ENCODE measurements at regions not wholly inside any gene's neighbourhood (a gene's known extent, or its start where the extent isn't known, plus 50 kb on each side); places are given as distances from the start of the nearest gene placed in this dataset.

GRCh38 chr14:29348504-29348903 is 579.1 kb downstream of the PRKD1 start:
- ATAC-seq: no peak
- no peak for TF ChIP-seq ZNF8 (CRISPR knock-in tag; IDR thresholded peaks at IDR 0.05)
- no peak for TF ChIP-seq PPARA (CRISPR knock-in tag; IDR thresholded peaks at IDR 0.05; ENCODE audit: borderline replicate concordance)
- no peak for TF ChIP-seq ISL1 (CRISPR knock-in tag; IDR thresholded peaks at IDR 0.05)
- no peak for TF ChIP-seq SNAI2 (CRISPR knock-in tag; IDR thresholded peaks at IDR 0.05)
- TF ChIP-seq, protein P1, sequence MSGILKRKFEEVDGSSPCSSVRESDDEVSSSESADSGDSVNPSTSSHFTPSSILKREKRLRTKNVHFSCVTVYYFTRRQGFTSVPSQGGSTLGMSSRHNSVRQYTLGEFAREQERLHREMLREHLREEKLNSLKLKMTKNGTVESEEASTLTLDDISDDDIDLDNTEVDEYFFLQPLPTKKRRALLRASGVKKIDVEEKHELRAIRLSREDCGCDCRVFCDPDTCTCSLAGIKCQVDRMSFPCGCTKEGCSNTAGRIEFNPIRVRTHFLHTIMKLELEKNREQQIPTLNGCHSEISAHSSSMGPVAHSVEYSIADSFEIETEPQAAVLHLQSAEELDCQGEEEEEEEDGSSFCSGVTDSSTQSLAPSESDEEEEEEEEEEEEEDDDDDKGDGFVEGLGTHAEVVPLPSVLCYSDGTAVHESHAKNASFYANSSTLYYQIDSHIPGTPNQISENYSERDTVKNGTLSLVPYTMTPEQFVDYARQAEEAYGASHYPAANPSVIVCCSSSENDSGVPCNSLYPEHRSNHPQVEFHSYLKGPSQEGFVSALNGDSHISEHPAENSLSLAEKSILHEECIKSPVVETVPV (CRISPR knock-in tag; IDR thresholded peaks at IDR 0.05): no peak
- TF ChIP-seq CSDC2 (CRISPR knock-in tag; IDR thresholded peaks at IDR 0.05): no peak
- TF ChIP-seq TSHZ2 (CRISPR knock-in tag; IDR thresholded peaks at IDR 0.05): no peak
- TF ChIP-seq POU6F1 (CRISPR knock-in tag; IDR thresholded peaks at IDR 0.05; ENCODE audit: borderline replicate concordance, low read depth): no peak
- no peak for TF ChIP-seq PATZ1 (CRISPR knock-in tag; IDR thresholded peaks at IDR 0.05; ENCODE audit: borderline replicate concordance)
- no peak for TF ChIP-seq TOX (CRISPR knock-in tag; IDR thresholded peaks at IDR 0.05; ENCODE audit: borderline replicate concordance)
- no peak for TF ChIP-seq ESRRG (CRISPR knock-in tag; IDR thresholded peaks at IDR 0.05)
- no peak for TF ChIP-seq OSR1 (CRISPR knock-in tag; IDR thresholded peaks at IDR 0.05)
- no peak for TF ChIP-seq ARNTL (CRISPR knock-in tag; IDR thresholded peaks at IDR 0.05; ENCODE audit: borderline replicate concordance, low read depth)
- no peak for TF ChIP-seq ZFP30 (CRISPR knock-in tag; IDR thresholded peaks at IDR 0.05)
- no peak for TF ChIP-seq ZC3H10 (CRISPR knock-in tag; IDR thresholded peaks at IDR 0.05)
- no peak for TF ChIP-seq RARB (CRISPR knock-in tag; IDR thresholded peaks at IDR 0.05)
- TF ChIP-seq ZFP3 (CRISPR knock-in tag; IDR thresholded peaks at IDR 0.05): no peak
- no peak for TF ChIP-seq TCF4 (CRISPR knock-in tag; IDR thresholded peaks at IDR 0.05; ENCODE audit: borderline replicate concordance)
- TF ChIP-seq GLIS3 (CRISPR knock-in tag; IDR thresholded peaks at IDR 0.05): no peak

DNA sequence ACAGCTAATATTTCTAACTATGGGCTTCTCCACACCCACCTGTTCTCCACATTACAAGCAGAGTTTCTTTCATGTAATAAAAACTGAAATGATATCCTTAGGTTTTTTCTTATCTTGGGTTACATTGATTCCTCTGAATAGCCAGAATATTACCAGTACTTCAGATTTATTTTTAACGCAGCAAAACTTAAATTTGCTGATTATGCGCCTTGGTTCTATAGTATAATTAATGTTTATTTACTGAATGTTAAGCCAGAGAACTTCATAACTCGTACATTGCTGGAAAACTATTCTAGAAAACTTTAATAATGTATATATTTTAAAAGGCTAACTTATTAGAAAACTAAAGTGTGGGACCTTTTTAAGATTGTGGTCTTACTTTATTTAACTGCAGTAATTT is 577.2 kb downstream of the PRKD1 start:
- TF ChIP-seq ZC3H10 (CRISPR knock-in tag; IDR thresholded peaks at IDR 0.05) (no peak), POU6F1 (CRISPR knock-in tag; IDR thresholded peaks at IDR 0.05; ENCODE audit: borderline replicate concordance, low read depth) (no peak), ZNF8 (CRISPR knock-in tag; IDR thresholded peaks at IDR 0.05) (no peak), PPARA (CRISPR knock-in tag; IDR thresholded peaks at IDR 0.05; ENCODE audit: borderline replicate concordance) (no peak), TCF4 (CRISPR knock-in tag; IDR thresholded peaks at IDR 0.05; ENCODE audit: borderline replicate concordance) (no peak), ESRRG (CRISPR knock-in tag; IDR thresholded peaks at IDR 0.05) (no peak)
- TF ChIP-seq, protein P1 (CRISPR knock-in tag; IDR thresholded peaks at IDR 0.05): no peak
- ATAC-seq: no peak
